K562 (cell line): ENCODE measurements at regions not wholly inside any gene's neighbourhood (a gene's known extent, or its start where the extent isn't known, plus 50 kb on each side); places are given as distances from the start of the nearest gene placed in this dataset.

Experiments
- CXXC5 ChIP-seq: fragments of 250-450 bp; sonication (Bioruptor Pico); IDR thresholded peaks from 2 replicates; pipeline ENCODE4 v1.8.0; 2022; ENCODE audit warnings: inconsistent platforms, mild to moderate bottlenecking, moderate library complexity
- EHMT2 ChIP-seq: fragments of 450-650 bp; IDR thresholded peaks from 2 replicates; pipeline ENCODE4 v1.6.1; 2018; ENCODE audit warnings: antibody characterized with exemption
- FOXM1 ChIP-seq, 2 experiments: fragments of 450-650 bp in 1 of 2; sonication (generic) in 1 of 2; formaldehyde crosslinking in 1 of 2; IDR thresholded peaks; 2 replicates each; pipeline versions ENCODE4 v1.6.1 to v1.9.0; 2017 to 2022; ENCODE audit warnings: low read depth in 2 of 2, mild to moderate bottlenecking in 2 of 2, missing genetic modification reagents in 1 of 2, moderate library complexity in 1 of 2
- NFE2L1 ChIP-seq: fragments of 450-650 bp; IDR thresholded peaks from 2 replicates; pipeline ENCODE4 v1.6.1; 2016; ENCODE audit warnings: missing genetic modification characterization, low read depth, mild to moderate bottlenecking, missing compliant biosample characterization, moderate library complexity, borderline replicate concordance
- SETDB1 ChIP-seq: IDR thresholded peaks from one replicate; pipeline ENCODE4 v1.6.1; 2012; ENCODE audit warnings: low read length, control low read depth, inconsistent platforms
- SMAD1 ChIP-seq: fragments of 150-350 bp; IDR thresholded peaks from 2 replicates; pipeline ENCODE4 v1.6.1; 2014; ENCODE audit warnings: low read length, low read depth; ENCODE audit not compliant: partially characterized antibody
- ZNF436 ChIP-seq: fragments of 250-450, 450-650 bp; sonication (Bioruptor Pico); formaldehyde crosslinking; IDR thresholded peaks from 2 replicates; pipeline ENCODE4 v1.7.0; 2020; ENCODE audit warnings: mild to moderate bottlenecking
- ZNF589 ChIP-seq: fragments of 200-800 bp; sonication (Bioruptor generic); IDR thresholded peaks from 2 replicates; pipeline ENCODE4 v1.6.1; 2016; ENCODE audit warnings: low read depth, missing genetic modification characterization, missing compliant biosample characterization
- TF ChIP-seq, protein P1 (sequence below): sonication (generic); formaldehyde crosslinking; IDR thresholded peaks from 2 replicates; pipeline ENCODE4 v1.8.1; 2023; ENCODE audit warnings: mild to moderate bottlenecking, missing genetic modification reagents
- TF ChIP-seq, protein P2 (sequence below): fragments of 450-650 bp; IDR thresholded peaks from 2 replicates; pipeline ENCODE4 v1.6.1; 2016; ENCODE audit warnings: mild to moderate bottlenecking, moderate library complexity
- TF ChIP-seq, protein P3 (sequence below): sonication (generic); formaldehyde crosslinking; IDR thresholded peaks from 2 replicates; pipeline ENCODE4 v1.8.0; 2022; ENCODE audit warnings: missing genetic modification reagents, mild to moderate bottlenecking, moderate library complexity, borderline replicate concordance

DNA sequence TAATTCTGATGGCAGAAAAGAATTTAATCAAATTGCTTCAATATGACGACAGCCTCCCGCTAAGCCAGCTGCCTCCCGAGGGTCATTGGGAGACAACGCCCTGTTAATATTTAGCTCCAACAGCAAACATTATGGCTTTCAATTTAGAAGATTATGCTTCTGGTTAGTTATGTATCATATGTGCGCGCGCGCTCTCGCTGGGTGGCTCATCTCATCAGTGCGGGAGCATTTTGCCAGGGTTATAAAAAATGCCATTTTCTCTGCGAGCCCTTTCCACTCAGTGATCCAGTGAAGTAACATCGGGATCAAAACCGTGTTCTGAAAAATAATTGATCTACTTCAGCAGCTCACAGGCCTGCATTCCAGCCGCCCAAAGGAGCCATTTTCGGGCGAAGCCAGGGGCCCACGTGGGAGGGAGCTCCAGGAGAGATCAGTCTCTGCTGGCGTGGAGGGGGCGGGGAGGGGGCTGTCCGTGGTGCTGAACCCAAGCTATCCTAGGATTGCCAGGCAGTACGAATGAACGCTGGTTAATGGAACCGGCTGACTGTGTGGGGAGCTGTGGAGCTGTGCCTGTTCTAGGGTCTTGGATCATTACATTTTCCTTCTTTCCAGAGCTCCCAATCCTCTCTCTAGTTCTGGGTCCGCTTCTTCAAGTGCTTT lies 219.1 kb upstream of the ZC3H12A start (continued):
- TF ChIP-seq, protein P1, sequence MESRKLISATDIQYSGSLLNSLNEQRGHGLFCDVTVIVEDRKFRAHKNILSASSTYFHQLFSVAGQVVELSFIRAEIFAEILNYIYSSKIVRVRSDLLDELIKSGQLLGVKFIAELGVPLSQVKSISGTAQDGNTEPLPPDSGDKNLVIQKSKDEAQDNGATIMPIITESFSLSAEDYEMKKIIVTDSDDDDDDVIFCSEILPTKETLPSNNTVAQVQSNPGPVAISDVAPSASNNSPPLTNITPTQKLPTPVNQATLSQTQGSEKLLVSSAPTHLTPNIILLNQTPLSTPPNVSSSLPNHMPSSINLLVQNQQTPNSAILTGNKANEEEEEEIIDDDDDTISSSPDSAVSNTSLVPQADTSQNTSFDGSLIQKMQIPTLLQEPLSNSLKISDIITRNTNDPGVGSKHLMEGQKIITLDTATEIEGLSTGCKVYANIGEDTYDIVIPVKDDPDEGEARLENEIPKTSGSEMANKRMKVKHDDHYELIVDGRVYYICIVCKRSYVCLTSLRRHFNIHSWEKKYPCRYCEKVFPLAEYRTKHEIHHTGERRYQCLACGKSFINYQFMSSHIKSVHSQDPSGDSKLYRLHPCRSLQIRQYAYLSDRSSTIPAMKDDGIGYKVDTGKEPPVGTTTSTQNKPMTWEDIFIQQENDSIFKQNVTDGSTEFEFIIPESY, result no peak
- TF ChIP-seq ZNF436 (CRISPR knock-in tag), result no peak
- no peak for TF ChIP-seq NFE2L1 (tag)
- no peak for TF ChIP-seq FOXM1 (IDR thresholded peaks at IDR 0.05; ENCODE audit: low read depth)
- no peak for TF ChIP-seq FOXM1 (CRISPR knock-in tag; IDR thresholded peaks at IDR 0.05; ENCODE audit: low read depth)
- TF ChIP-seq, protein P2, sequence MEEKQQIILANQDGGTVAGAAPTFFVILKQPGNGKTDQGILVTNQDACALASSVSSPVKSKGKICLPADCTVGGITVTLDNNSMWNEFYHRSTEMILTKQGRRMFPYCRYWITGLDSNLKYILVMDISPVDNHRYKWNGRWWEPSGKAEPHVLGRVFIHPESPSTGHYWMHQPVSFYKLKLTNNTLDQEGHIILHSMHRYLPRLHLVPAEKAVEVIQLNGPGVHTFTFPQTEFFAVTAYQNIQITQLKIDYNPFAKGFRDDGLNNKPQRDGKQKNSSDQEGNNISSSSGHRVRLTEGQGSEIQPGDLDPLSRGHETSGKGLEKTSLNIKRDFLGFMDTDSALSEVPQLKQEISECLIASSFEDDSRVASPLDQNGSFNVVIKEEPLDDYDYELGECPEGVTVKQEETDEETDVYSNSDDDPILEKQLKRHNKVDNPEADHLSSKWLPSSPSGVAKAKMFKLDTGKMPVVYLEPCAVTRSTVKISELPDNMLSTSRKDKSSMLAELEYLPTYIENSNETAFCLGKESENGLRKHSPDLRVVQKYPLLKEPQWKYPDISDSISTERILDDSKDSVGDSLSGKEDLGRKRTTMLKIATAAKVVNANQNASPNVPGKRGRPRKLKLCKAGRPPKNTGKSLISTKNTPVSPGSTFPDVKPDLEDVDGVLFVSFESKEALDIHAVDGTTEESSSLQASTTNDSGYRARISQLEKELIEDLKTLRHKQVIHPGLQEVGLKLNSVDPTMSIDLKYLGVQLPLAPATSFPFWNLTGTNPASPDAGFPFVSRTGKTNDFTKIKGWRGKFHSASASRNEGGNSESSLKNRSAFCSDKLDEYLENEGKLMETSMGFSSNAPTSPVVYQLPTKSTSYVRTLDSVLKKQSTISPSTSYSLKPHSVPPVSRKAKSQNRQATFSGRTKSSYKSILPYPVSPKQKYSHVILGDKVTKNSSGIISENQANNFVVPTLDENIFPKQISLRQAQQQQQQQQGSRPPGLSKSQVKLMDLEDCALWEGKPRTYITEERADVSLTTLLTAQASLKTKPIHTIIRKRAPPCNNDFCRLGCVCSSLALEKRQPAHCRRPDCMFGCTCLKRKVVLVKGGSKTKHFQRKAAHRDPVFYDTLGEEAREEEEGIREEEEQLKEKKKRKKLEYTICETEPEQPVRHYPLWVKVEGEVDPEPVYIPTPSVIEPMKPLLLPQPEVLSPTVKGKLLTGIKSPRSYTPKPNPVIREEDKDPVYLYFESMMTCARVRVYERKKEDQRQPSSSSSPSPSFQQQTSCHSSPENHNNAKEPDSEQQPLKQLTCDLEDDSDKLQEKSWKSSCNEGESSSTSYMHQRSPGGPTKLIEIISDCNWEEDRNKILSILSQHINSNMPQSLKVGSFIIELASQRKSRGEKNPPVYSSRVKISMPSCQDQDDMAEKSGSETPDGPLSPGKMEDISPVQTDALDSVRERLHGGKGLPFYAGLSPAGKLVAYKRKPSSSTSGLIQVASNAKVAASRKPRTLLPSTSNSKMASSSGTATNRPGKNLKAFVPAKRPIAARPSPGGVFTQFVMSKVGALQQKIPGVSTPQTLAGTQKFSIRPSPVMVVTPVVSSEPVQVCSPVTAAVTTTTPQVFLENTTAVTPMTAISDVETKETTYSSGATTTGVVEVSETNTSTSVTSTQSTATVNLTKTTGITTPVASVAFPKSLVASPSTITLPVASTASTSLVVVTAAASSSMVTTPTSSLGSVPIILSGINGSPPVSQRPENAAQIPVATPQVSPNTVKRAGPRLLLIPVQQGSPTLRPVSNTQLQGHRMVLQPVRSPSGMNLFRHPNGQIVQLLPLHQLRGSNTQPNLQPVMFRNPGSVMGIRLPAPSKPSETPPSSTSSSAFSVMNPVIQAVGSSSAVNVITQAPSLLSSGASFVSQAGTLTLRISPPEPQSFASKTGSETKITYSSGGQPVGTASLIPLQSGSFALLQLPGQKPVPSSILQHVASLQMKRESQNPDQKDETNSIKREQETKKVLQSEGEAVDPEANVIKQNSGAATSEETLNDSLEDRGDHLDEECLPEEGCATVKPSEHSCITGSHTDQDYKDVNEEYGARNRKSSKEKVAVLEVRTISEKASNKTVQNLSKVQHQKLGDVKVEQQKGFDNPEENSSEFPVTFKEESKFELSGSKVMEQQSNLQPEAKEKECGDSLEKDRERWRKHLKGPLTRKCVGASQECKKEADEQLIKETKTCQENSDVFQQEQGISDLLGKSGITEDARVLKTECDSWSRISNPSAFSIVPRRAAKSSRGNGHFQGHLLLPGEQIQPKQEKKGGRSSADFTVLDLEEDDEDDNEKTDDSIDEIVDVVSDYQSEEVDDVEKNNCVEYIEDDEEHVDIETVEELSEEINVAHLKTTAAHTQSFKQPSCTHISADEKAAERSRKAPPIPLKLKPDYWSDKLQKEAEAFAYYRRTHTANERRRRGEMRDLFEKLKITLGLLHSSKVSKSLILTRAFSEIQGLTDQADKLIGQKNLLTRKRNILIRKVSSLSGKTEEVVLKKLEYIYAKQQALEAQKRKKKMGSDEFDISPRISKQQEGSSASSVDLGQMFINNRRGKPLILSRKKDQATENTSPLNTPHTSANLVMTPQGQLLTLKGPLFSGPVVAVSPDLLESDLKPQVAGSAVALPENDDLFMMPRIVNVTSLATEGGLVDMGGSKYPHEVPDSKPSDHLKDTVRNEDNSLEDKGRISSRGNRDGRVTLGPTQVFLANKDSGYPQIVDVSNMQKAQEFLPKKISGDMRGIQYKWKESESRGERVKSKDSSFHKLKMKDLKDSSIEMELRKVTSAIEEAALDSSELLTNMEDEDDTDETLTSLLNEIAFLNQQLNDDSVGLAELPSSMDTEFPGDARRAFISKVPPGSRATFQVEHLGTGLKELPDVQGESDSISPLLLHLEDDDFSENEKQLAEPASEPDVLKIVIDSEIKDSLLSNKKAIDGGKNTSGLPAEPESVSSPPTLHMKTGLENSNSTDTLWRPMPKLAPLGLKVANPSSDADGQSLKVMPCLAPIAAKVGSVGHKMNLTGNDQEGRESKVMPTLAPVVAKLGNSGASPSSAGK, result no peak
- no peak for TF ChIP-seq SMAD1
- peak; percentile 98 for TF ChIP-seq EHMT2
- TF ChIP-seq SETDB1, result no peak
- TF ChIP-seq, protein P3, sequence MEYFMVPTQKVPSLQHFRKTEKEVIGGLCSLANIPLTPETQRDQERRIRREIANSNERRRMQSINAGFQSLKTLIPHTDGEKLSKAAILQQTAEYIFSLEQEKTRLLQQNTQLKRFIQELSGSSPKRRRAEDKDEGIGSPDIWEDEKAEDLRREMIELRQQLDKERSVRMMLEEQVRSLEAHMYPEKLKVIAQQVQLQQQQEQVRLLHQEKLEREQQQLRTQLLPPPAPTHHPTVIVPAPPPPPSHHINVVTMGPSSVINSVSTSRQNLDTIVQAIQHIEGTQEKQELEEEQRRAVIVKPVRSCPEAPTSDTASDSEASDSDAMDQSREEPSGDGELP (CRISPR knock-in tag), result peak; percentile 56; the same call in 1 of the 2 replicates
- TF ChIP-seq ZNF589 (CRISPR knock-in tag), result no peak
- peak; percentile 44 for TF ChIP-seq CXXC5 (CRISPR knock-in tag)
